Spleen (tissue), 11 donors: ENCODE measurements at regions not wholly inside any gene's neighbourhood (a gene's known extent, or its start where the extent isn't known, plus 50 kb on each side); places are given as distances from the start of the nearest gene placed in this dataset.

ENCODE experiments used
- DNase-seq: peaks from one replicate; pipeline ENCODE4 v3.0.0-alpha.2; 2020
- H3K27ac ChIP-seq, 8 donors: fragments of 200-600 bp; sonication (generic) in 7 of 8; 1 replicate in 4 of 8; 2 replicates in 4 of 8; pipeline versions ENCODE4 v1.5.0 to v1.8.0; 2016 to 2021; ENCODE audit warnings: inconsistent platforms in 4 of 8, mild to moderate bottlenecking in 4 of 8, moderate library complexity in 1 of 8
- H3K27me3 ChIP-seq, 7 donors: fragments of 200-600 bp; sonication (generic) in 6 of 7; replicated peaks in 1 of 7; 1 replicate in 4 of 7; 2 replicates in 3 of 7; pipeline versions ENCODE4 v1.5.0 to v1.8.0; 2016 to 2021; ENCODE audit warnings: inconsistent platforms in 3 of 7, mild to moderate bottlenecking in 1 of 7
- H3K36me3 ChIP-seq, 6 donors: fragments of 200-600 bp; sonication (generic) in 5 of 6; 1 replicate in 4 of 6; 2 replicates in 2 of 6; pipeline versions ENCODE4 v1.5.0 to v1.8.0; 2016 to 2021; ENCODE audit warnings: inconsistent platforms in 2 of 6
- H3K4me1 ChIP-seq, 6 donors: fragments of 200-600 bp; sonication (generic) in 5 of 6; 1 replicate in 3 of 6; 2 replicates in 3 of 6; pipeline versions ENCODE4 v1.5.0 to v1.8.0; 2016 to 2021; ENCODE audit warnings: inconsistent platforms in 3 of 6
- H3K4me3 ChIP-seq, 8 donors: fragments of 200-600 bp; sonication (generic) in 7 of 8; 1 replicate in 4 of 8; 2 replicates in 4 of 8; pipeline versions ENCODE4 v1.5.0 to v1.8.0; 2016 to 2021; ENCODE audit warnings: inconsistent platforms in 4 of 8, mild to moderate bottlenecking in 4 of 8, moderate library complexity in 2 of 8
- H3K9me3 ChIP-seq, 8 donors: fragments of 200-600 bp; sonication (generic) in 7 of 8; 1 replicate in 4 of 8; 2 replicates in 4 of 8; pipeline versions ENCODE4 v1.5.0 to v1.8.0; 2016 to 2021; ENCODE audit warnings: inconsistent platforms in 4 of 8
- CTCF ChIP-seq, 11 experiments: fragments of 200-600 bp in 7 of 11; fragments of 450-650 bp in 4 of 11; sonication (generic) in 4 of 11; IDR thresholded peaks in 8 of 11; conservative IDR thresholded peaks in 3 of 11; 1 replicate in 7 of 11; 2 replicates in 4 of 11; pipeline versions ENCODE4 v1.4.0 to v1.8.0; 2016 to 2021; ENCODE audit warnings: antibody characterized with exemption in 11 of 11, inconsistent platforms in 4 of 11, mild to moderate bottlenecking in 1 of 11
- POLR2A ChIP-seq, 3 donors: fragments of 450-650 bp; IDR thresholded peaks; one replicate each; pipeline ENCODE4 v1.5.1; 2017; ENCODE audit warnings: antibody characterized with exemption in 3 of 3, mild to moderate bottlenecking in 1 of 3
- POLR2AphosphoS5 ChIP-seq, 3 donors: sonication (generic); formaldehyde crosslinking; IDR thresholded peaks; one replicate each; pipeline ENCODE4 v1.5.1; 2017; ENCODE audit warnings: antibody characterized with exemption in 3 of 3
- WGBS, 5 donors: extraction: QIAGEN DNeasy Blood & Tissue Kit in 3 of 5; methylation state at CpG; one replicate each; pipeline versions ENCODE4 v1.1.5 to v1.1.7; 2013 to 2018; 5-methylcytosine and 5-hydroxymethylcytosine counted together
- intact Hi-C: fragments of 100-400 bp; cut with DNase I; formaldehyde crosslinking; loops from one replicate; pipeline ENCODE4 v1.15.0; 2023; ENCODE audit warnings: low total_unique reads
- donor health status: healthy with polysubstance abuse.
- donor health status: DM: no; HTN: no; CAD: no; lungs with moderate emphysema.
- donor health status: DM: no; HTN: no; CAD: no.
- donor health status: Bipolar disorder and iron deficiency.
- donor health status: healthy.
- donor health status: DM: no; HTN: no; CAD: no.
- donor health status: DM: yes; HTN: yes; CAD: no.

- Histone ChIP-seq H3K27ac (peak overlapping the region in 5 of 8 donors; percentile 20 to 80 (median 37)), H3K27me3 (no peaks in the 10 kb centered on the region), H3K9me3 (no peaks in the 10 kb centered on the region), H3K4me3 (no peak overlapping the region), H3K4me1 (peaks cover 4 to 49% (median 23%) of the 10 kb centered on the region in 6 donors), H3K36me3 (no peaks in the 10 kb centered on the region)
- no peak for DNase-seq
- intact Hi-C loops = no loop called here
- TF ChIP-seq POLR2AphosphoS5 (IDR thresholded peaks at IDR 0.05) (no peak), POLR2A (IDR thresholded peaks at IDR 0.05) (no peak), CTCF (IDR thresholded peaks at IDR 0.05 in 8 of 11, conservative IDR thresholded peaks at IDR 0.05 in 3 of 11) (no peak)
- WGBS, 5 donors = 65 to 76% (median 68%) methylated on average over 13 of the region's 13 CpGs
Measured at GRCh38 chr13:42395086-42395821, 123.3 kb downstream of the AKAP11 start.

GRCh38 chr13:42396501-42396900 is 124.5 kb downstream of the AKAP11 start:
- H3K9me3 ChIP-seq = no peaks in the 10 kb centered on the region
- H3K4me3 ChIP-seq = no peak overlapping the region
- H3K27ac ChIP-seq = no peak overlapping the region
- intact Hi-C loops = no loop called here
- 63 to 78% (median 76%) methylated on average over 8 to 9 of the region's 9 CpGs for WGBS, 5 donors
- H3K4me1 ChIP-seq = peaks cover 4 to 49% (median 23%) of the 10 kb centered on the region in 6 donors
- H3K27me3 ChIP-seq = no peaks in the 10 kb centered on the region
- peak; percentile 83 for DNase-seq
- no peaks in the 10 kb centered on the region for H3K36me3 ChIP-seq
- TF ChIP-seq POLR2AphosphoS5 (IDR thresholded peaks at IDR 0.05) (peak in 1 of 3 donors; percentile 41), POLR2A (IDR thresholded peaks at IDR 0.05) (no peak)

GRCh38 chr13:42396901-42397655 is 125.1 kb downstream of the AKAP11 start:
- no peak for DNase-seq
- Histone ChIP-seq H3K27ac (no peak overlapping the region), H3K36me3 (no peaks in the 10 kb centered on the region), H3K27me3 (no peaks in the 10 kb centered on the region), H3K4me1 (peaks cover 4 to 49% (median 23%) of the 10 kb centered on the region in 6 donors), H3K4me3 (no peak overlapping the region), H3K9me3 (no peaks in the 10 kb centered on the region)
- WGBS, 5 donors = 84 to 92% (median 86%) methylated on average over 6 of the region's 6 CpGs
- TF ChIP-seq CTCF (IDR thresholded peaks at IDR 0.05 in 8 of 11, conservative IDR thresholded peaks at IDR 0.05 in 3 of 11) (no peak), POLR2AphosphoS5 (IDR thresholded peaks at IDR 0.05) (no peak), POLR2A (IDR thresholded peaks at IDR 0.05) (no peak)
- intact Hi-C loops = no loop called here

- H3K4me1 ChIP-seq = peaks cover 4 to 35% (median 19%) of the 10 kb centered on the region in 6 donors
- 84 to 88% (median 86%) methylated on average over 4 of the region's 4 CpGs for WGBS, 5 donors
- no peaks in the 10 kb centered on the region for H3K9me3 ChIP-seq
- TF ChIP-seq CTCF (IDR thresholded peaks at IDR 0.05 in 8 of 11, conservative IDR thresholded peaks at IDR 0.05 in 3 of 11) (no peak), POLR2AphosphoS5 (IDR thresholded peaks at IDR 0.05) (no peak), POLR2A (IDR thresholded peaks at IDR 0.05) (no peak)
- H3K4me3 ChIP-seq = no peak overlapping the region
- intact Hi-C loops = no loop called here
- no peaks in the 10 kb centered on the region for H3K36me3 ChIP-seq
- H3K27ac ChIP-seq = no peak overlapping the region
- no peak for DNase-seq
- no peaks in the 10 kb centered on the region for H3K27me3 ChIP-seq
Measured at GRCh38 chr13:42398533-42398932, 126.6 kb downstream of the AKAP11 start.
